SW 1271 (cell line): ENCODE measurements at regions not wholly inside any gene's neighbourhood (a gene's known extent, or its start where the extent isn't known, plus 50 kb on each side); places are given as distances from the start of the nearest gene placed in this dataset.

Experiments
- DNase-seq, 2 experiments: peaks; one replicate each; lab custom pipeline; 2025; lab: John Stamatoyannopoulos, UW

GRCh38 chr5:63727583-63727982 is 234.7 kb downstream of the HTR1A start:
- DNase-seq: no peak

GRCh38 chr5:63726496-63726895 is 235.7 kb downstream of the HTR1A start:
- no peak for DNase-seq

GRCh38 chr5:63719147-63719546 is 243.1 kb downstream of the HTR1A start:
- no peak for DNase-seq

- DNase-seq: no peak
These were observed 262.0 kb downstream of the HTR1A start for GRCh38 chr5:63700241-63700640.

GRCh38 chr5:63697811-63698210 is 264.4 kb downstream of the HTR1A start:
- no peak for DNase-seq

GRCh38 chr5:63690546-63690945 is 271.7 kb downstream of the HTR1A start:
- no peak for DNase-seq

- no peak for DNase-seq
These were observed 274.3 kb downstream of the HTR1A start for GRCh38 chr5:63687854-63688516.

- no peak for DNase-seq
These were observed 275.3 kb downstream of the HTR1A start for GRCh38 chr5:63686938-63687337.

- no peak for DNase-seq
These were observed 276.1 kb downstream of the HTR1A start for GRCh38 chr5:63686181-63686580.

GRCh38 chr5:63685454-63685853 is 276.8 kb downstream of the HTR1A start:
- no peak for DNase-seq

GRCh38 chr5:63674881-63675280 is 287.4 kb downstream of the HTR1A start:
- no peak for DNase-seq

GRCh38 chr5:63655043-63655442 is 307.2 kb downstream of the HTR1A start:
- DNase-seq: no peak

- DNase-seq: no peak
These were observed 311.7 kb downstream of the HTR1A start for GRCh38 chr5:63650581-63650980.

- DNase-seq: no peak
These were observed 313.9 kb downstream of the HTR1A start for GRCh38 chr5:63648376-63648775.

GRCh38 chr5:63629951-63630630 is 332.2 kb downstream of the HTR1A start:
- DNase-seq: no peak

- DNase-seq: no peak
These were observed 348.8 kb downstream of the HTR1A start for GRCh38 chr5:63613442-63613841.

GRCh38 chr5:63603996-63604395 is 358.2 kb downstream of the HTR1A start:
- DNase-seq: no peak

- DNase-seq: no peak
These were observed 359.3 kb downstream of the HTR1A start for GRCh38 chr5:63602971-63603370.

- no peak for DNase-seq
These were observed 366.0 kb downstream of the HTR1A start for GRCh38 chr5:63596254-63596653.

- DNase-seq: no peak
These were observed 388.9 kb downstream of the HTR1A start for GRCh38 chr5:63573380-63573779.

- DNase-seq: no peak
These were observed 389.5 kb downstream of the HTR1A start for GRCh38 chr5:63572740-63573139.

GRCh38 chr5:63570752-63571151 is 391.5 kb downstream of the HTR1A start:
- DNase-seq: no peak

- DNase-seq: no peak
These were observed 397.5 kb downstream of the HTR1A start for GRCh38 chr5:63564789-63565188.
